NCI-H82 (cell line): ENCODE measurements at regions not wholly inside any gene's neighbourhood (a gene's known extent, or its start where the extent isn't known, plus 50 kb on each side); places are given as distances from the start of the nearest gene placed in this dataset.

ENCODE experiments used
- DNase-seq: peaks from one replicate; lab custom pipeline; 2025; lab: John Stamatoyannopoulos, UW

DNA sequence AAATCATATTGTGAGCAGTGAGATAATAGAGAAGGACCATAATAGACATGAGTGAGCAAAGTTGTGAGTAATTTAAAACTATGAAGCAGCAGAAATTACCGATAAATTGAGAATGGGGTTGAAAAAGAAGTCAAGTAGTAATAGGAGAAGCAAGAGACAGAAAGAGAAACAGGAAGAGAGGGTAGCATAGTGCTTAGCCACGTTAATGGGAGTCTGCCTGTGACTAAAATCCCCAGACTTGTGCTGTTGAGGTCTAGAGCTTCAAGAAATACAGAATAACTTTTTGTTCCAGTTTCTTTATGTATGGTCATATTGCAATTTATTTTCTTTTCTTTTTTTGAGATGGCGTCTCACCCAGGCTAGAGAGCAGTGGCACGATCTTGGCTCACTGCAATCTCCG lies 368.7 kb downstream of the METTL15 start:
- no peak for DNase-seq

DNA sequence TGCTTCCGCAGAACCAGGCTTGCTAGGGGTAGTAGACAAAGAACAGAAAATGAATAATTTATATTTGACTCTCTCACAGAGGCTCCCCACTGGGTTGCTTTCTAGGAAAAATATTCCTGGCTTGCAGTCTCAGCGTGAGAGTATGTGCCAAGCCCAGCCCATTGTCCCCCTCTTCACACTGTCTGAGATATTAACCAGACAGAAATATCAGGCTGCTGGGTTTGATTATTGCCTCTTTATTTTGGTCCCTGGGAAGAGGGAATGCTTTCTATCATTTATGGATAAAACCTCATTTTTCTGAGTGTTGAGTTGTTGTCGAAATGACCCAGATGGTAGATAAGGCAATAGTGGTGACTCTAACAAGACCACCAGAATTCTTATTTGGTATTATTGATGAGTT lies 367.9 kb downstream of the METTL15 start:
- DNase-seq = no peak

DNA sequence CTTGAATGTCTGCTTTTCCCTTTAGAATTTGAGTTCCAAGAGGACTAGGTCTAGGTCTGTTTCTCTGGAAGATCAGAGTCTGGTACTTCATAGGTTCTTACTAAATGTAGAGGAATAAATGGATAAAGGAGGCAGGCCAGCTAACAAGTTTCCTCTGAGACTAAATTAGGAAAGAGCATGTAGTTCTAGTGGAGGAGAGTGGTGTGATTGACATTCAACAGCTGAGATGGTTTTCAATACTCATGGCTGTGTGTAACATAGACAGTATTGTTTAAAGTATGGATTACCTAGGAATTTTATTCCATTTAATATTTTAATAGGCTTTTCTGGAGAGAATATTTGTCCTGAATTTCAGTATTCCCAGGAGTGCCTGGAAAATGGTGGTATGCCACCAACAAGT lies 364.7 kb downstream of the METTL15 start:
- no peak for DNase-seq

DNA sequence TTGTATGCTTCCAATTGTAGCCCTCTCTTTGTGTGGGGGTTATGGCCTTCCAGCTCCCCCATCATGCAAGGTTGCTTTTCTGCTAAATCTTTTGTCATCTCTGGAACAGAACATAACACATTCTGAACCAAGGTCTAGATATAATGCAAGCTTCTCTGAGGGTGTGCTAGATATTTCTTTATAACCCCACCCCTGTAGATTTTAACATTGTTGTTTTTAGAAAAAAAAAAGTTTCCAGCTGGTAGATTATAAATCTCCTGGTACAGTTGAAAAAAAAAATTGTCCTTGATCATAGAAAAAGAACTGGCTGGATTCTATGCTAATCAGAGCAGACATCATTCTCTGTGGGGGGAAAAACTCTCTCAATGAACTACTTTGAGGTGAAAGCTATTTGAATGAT lies 363.3 kb downstream of the METTL15 start:
- DNase-seq = no peak

DNA sequence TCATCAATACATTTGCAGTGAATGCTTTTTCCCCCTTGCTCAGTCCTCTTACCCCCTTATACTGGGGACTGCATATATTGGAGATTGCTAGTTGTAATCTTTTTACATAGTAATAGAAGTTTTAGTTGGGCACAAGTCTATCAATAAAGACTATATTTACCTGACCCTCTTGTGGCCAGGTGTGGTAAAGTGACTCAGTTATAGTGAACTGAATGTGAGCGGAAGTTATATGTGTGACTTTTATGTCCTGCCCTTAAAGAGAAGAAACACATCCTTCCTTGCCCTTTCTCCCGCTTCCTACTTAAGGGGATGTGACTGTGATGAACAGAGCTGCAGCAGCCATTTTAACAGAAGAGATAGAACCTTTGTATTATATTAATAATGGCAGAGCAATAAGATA lies 362.0 kb downstream of the METTL15 start:
- no peak for DNase-seq

DNA sequence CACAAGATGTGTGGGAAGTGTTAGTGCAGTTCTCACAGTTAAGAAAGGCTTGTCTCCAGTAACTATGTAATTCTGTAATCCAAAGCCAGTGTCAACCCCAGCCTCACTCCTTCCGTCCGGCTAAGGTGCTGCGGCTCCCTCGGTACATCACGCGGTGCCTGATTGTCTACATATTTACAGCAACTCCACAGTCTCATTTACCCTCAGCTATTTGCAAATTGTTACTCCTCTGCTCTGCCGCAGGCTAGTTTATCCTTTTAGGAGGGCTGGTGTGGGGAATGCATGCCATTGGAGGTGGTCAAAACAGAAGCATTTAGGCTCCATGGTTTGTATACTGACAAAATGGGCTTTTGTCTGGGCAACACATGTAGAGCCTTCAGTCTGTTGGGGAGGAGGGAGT lies 358.3 kb downstream of the METTL15 start:
- DNase-seq = no peak

DNA sequence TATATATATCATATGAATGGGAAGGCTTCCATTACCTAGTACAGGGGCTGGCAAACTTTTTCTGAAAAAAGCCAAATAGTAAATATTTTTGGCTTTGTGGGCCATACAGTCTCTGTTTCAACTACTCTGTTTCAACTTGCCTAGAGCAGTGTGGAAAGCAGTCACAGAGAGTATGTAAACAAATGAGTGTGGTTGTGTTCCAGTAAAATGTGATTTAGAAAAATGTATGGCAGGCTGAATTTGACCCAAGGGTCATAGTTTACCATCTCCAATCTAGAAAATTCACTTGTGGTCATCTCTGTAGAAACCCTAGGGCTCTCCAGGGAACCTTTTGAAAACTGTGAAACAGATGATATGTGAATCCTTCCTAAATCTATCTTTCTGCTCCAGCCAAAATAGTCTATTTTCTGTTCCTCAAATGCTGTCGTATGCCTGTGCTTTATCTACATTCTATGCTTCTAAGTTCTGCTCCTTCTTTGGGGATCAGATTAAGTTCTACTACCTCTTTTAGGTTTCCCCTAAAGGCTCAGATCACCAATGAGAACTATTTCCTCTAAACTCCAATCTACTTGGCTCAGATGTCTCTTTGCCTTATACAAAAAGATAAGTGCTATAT lies 356.2 kb downstream of the METTL15 start:
- DNase-seq = no peak

DNA sequence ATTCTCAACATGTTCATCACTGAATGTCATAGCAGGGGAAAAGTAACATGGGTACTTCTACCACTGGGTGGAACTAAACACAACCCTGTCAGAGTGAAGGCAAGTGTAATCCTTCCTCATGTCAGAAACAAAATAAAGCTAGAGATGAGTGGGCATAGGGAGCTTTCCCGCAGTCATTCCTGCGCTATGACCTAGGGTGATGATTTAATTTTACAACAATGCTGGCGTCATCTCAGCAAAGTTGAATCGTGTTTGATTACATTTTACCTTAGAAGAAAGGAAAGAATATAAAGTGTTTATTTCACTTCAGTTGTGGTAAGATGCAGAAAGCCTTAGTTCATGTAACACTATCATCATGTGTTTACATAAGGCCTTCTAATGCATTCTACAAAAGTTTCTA lies 355.6 kb downstream of the METTL15 start:
- no peak for DNase-seq

DNA sequence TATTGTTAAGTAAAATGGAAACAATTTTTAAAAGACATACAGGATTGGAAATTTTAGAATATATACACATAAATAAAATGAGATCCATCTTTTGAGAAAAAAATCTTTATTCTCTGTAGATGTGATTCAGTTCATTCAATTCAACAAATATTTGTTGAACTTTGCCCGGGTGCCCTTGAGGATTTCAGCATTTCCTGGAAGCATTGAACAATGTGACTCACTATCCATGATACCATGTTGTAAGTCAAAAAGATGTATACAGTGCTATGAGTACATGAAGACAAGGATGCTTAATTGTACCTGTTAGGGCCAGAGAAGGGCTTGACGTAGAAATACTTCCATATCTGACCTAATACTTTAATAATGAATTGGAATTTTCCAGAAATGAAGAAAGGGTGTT lies 353.7 kb downstream of the METTL15 start:
- DNase-seq = no peak

DNA sequence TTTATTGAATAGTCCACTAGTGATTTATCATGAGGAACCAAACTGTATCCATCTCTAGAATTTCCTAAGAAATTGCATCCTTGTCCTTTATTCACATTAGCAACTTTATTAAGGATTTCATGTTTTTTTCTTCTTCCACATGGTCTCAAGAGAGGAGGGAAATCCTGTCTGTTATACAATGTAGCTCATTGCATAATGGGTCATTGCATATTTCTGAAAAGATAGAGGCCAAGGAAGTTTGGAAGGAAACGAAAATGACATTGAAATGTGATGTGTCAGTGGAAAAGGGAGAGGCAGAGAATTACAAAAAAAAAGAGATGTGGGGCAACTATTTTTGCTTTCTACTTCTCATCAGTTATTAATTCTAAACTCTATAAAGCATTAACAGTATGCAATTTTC lies 353.1 kb downstream of the METTL15 start:
- no peak for DNase-seq

DNA sequence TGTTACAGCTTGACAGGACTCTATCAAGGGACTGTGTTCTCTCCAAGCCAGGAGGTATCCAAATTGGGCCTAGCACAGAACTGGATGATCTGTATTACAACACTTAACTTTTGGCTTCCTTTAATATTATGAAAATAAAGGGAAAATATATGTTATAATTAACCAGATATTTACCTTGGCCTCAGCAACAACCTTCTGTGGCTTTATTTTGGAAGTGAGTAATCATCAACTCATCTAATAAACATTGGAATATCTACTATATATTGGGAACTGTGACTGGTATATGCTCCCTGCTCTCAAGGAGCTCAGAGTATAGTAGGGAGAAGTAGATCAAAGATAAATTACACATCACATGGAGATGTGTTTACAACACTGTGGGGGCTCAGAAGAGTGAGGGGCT lies 352.2 kb downstream of the METTL15 start:
- no peak for DNase-seq

DNA sequence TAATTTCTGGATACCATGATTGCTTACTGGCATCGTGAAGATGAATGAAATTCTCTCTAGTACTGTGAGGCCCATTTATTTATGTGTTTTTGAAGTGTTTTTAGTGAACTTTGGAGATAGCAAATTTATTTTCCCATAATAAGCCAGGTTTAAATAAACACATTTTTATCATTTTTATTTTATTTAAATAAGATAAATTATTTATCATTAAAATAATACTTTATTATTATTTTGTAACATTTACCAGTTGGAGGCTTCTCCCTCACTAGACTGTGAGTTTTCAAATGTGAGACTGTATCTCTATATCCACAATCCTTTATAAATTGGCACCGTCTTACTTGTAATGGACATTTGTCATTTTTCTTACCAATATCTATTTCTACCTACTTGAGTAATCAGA lies 351.7 kb downstream of the METTL15 start:
- no peak for DNase-seq

DNA sequence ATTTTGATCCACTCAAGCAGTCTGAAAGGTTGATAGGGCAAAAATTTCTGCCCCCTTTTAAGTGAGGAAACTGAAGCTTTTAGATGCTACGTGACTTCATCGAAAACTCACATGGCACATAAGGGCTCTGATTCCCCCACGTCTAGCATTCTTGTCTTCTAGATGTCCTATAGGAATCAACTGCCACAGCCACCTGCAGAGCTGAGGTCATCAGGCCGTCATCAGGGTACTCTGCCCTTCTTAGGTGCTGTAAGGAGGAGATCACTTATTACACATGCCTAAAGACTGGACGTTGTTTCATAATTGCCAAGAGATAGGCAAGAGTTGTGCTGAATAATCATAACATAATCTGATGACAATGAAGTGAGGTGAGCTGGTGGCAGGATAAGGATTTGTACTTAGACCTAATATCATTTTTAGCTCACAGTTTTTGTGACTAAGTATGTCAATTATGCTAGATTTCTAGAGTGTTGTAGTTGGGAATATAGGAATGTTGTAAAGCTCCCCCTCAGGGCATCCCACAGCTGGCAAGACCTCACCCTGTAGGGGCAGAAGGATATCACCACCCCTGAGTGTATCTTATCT lies 349.4 kb downstream of the METTL15 start:
- no peak for DNase-seq

DNA sequence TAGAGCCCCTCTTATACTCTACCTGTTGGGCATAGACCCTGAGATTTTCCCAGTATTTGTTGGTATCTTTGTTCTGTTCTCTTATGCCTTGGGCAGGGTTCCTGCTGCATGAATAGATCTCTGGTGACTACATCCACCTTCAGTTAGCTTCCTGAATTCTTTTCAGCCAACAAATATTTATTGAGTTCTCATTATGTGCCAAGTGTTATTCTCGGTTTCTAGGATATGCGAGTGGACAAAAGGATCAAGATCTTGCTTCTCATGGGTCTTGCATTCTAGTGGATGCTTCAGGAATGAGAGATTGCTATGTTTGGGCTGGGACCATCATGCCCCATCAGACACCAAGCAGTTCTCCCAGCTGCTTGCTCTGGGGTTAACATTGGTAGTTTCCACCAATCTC lies 340.0 kb downstream of the METTL15 start:
- DNase-seq = no peak

DNA sequence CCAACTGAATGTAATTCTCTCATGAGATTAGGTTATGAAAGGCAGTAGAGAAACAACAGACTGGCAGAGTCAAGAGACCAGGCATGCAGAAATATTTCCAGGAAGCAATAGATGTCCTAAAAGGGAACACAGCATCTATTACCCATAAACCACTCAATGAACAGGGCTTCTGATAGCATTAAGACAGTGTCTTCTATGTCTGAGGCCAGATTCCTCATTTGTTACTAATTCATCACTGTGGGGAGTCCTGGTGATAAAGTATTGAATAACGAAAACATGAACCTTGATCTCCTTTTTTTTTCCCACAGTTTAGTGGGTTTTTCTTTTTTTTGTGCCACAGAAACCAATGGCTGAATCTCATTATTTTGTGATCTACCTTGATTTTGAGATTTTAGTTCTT lies 339.0 kb downstream of the METTL15 start:
- DNase-seq = no peak

DNA sequence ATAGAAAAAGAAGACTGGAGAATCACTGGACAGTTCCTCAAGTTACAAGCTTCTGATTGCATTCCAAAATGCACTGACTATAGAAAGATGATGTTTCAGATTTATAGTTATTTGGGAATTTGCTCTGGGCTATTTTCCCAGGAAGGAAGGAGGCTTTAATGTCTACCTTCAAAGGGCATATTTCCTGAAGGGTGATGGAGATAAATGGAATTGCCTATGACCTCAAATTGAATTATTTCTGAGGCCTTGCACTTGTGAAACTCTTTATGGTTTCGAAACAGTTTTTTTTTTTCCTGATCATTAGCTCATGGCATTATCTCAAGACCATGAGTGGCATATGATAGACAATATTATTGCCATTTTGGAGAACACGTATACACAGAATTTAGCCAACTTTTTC lies 333.9 kb downstream of the METTL15 start:
- no peak for DNase-seq

DNA sequence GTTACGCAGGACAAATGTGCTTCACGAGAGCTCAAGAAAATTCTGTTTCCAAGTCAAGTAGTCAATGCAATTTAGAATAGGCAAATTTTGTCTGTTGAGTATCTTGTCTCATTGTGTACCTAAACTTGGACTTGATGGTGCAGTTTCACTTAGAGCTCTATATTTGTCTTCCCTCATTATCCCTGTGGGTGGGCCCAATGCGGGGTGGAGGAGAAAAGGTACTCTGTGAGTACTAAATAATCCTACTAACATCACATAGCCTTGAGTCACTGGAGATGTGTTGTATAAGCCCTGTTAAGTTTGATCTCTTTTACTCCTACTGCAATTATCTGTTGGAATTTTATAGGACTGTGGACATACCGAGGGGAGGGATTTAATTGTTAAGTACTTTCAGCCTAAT lies 331.2 kb downstream of the METTL15 start:
- peak; percentile 37 for DNase-seq

DNA sequence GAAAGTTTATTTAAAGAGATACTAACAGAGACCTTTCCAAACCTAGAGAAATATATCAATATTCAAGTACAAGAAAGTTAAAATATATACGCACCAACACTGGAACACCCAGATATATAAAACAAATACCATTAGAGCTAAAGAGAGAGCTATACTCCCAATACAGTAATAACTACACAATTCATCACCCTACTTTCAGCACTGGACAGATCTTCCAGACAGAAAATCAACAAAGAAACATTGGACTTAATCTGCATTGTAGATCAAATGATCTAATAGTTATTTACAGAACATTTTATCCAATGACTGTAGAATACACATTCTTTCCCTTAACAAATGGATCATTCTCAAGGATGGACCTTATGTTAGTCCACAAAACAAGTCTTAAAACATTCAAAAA lies 311.9 kb downstream of the METTL15 start:
- DNase-seq = no peak

DNA sequence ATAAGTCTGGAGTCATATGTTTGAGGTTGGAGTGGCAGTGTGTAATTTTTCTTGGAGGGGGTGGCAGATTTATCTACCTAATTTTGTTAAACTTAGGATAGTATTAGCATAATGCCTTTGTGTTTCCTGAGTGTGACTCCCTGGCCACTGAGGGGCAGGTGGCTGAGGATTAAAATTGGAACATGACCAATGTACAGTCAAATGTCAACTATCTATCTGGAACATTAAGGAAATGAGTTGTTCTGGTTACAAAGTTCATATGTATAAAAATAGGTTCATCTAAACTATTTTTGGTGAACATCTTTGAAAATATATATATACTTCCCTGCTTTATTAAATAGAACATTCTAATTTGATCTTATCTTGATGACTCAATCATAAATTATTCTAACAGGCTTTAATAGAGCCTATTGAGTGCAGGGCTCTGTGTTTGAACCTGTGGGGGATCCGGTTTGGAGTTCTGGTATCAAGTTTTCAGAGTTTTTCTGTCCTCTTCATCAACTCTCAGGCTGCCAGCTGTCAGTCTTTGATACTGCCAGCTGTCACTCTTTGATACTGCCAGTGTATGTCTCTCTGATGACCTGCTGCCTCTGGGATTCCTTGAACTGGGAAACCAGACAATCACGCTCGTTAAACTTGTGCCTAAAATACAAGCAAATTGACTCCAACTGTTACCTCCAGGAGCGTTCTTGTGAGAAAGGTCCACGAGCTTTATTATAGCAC lies 309.6 kb downstream of the METTL15 start:
- peak; percentile 54 for DNase-seq

DNA sequence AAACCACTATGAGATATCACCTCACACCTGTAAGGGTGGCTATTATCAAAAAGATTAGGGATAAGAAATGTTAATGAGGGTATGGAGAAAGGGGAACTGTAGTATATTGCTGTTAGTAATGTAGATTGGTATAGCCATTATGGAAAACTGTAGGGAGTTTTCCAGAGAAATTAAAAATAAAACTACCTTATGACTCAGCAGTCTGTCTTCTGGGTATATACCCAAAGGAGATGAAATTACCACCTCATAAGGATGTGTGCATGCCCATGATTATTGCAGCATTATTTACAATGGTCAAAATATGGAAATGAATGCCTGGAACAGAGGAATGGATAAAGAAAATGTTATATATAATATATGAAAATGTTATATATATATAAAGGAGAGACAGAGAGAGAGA lies 303.8 kb downstream of the METTL15 start:
- DNase-seq = no peak

DNA sequence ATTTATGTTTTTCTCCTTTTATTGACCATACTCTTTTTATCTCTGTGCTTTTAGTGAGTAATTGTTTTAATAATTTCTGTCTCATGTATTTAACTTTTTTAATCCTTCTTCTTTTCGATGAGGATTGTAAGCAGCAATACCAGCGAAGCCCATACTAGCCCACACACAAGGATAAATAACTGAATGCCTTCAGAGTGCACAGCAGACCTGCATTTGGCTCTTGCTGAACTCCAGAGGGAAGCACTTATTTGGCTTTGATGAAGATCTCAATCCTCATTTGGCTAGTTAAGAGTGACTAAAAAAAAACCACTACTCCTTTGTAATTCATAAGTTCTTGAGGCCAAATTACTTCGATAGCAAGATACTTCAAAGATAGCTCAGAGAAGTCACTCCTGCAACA lies 293.3 kb downstream of the METTL15 start:
- DNase-seq = no peak

DNA sequence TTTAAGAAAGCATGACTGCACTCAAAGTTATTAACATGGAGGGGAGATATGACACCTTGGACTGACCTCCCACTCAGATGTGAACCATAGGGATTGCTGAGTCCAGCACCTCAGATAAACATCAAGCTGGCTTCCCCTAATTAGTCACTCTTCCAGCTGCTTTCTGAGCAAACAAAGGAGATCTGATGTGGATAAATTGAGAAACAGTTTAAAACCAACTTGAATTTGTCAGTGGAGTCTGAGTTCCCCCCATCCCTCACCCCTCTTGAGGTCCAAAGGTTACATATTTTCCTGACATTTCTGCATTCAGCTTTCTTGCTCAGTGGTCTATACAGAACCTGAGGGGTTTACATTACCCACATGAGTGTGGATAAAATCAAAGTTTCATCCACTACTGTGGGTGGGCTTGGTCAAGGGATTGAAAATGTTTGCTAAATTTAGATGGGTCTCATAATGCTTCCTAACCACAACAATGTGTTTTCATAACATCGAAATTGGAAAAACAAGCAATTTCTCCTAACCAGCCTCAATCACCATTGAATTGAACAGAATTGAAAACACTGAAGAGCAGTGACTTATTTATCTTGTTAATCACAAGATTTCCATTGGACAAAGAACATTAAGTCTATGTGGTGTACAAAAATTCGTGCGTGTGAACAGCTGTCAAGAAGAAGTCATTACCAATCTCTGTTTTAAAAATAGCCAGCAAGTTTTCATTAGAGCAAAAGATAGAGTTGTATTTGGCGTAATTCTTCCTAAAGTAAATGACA lies 292.3 kb downstream of the METTL15 start:
- peak; percentile 10 for DNase-seq

DNA sequence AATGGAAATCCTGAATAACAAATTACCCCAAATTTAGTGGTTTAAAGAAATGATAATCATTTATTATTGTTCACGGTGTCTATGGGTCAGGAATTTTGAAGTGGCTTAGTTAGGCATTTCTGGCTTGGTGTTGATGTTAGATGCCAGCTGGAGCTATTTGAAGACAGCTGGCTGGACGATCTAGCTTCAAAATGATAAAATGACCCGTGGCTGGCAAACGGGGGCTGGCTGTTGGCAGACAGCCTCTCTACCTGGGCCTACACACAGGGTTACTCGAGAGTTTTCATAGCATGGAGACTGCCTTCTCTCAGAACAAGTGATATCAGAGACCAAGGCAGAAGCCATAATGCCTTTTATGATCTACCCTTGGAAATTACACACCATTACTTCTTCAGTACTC lies 285.2 kb downstream of the METTL15 start:
- no peak for DNase-seq
